HEK293 (cell line): ENCODE measurements at regions not wholly inside any gene's neighbourhood (a gene's known extent, or its start where the extent isn't known, plus 50 kb on each side); places are given as distances from the start of the nearest gene placed in this dataset.
"Not testable (repeated sequence)": the region's sequence is repeated elsewhere in the genome, so short reads cannot be mapped to it uniquely, and the experiment has no call there.

Experiments used
- CTCF ChIA-PET: fragments of 350-600 bp; formaldehyde crosslinking; extraction: SDS; loops from one replicate; lab custom pipeline; 2021; ENCODE audit warnings: antibody characterized with exemption; lab: Yijun Ruan, JAX
- POLR2A ChIA-PET: fragments of 300-600 bp; formaldehyde crosslinking; extraction: SDS; loops from one replicate; lab custom pipeline; 2020; ENCODE audit warnings: antibody characterized with exemption, inconsistent platforms; lab: Yijun Ruan, JAX
- H3K27ac ChIP-seq: fragments of 200-500 bp; sonication (Bioruptor generic); 2 replicates; pipeline ENCODE4 v1.5.1; 2014; ENCODE audit warnings: low read depth, low read length, control low read depth, inconsistent platforms; ENCODE audit errors: extremely low read depth
- H3K36me3 ChIP-seq, 2 experiments: fragments of 200-500 bp in 1 of 2; sonication (Bioruptor generic) in 1 of 2; 1 replicate in 1 of 2; 2 replicates in 1 of 2; pipeline ENCODE4 v1.5.1; 2014 to 2017; ENCODE audit warnings: inconsistent platforms in 2 of 2, low read length in 2 of 2; ENCODE audit not compliant: control insufficient read depth in 2 of 2, insufficient read depth in 1 of 2
- H3K4me1 ChIP-seq: fragments of 200-500 bp; sonication (Bioruptor generic); 2 replicates; pipeline ENCODE4 v1.5.1; 2014; ENCODE audit warnings: mild to moderate bottlenecking, low read length, inconsistent platforms; ENCODE audit not compliant: control insufficient read depth, insufficient read depth
- H3K4me3 ChIP-seq: 2 replicates; pipeline ENCODE4 v1.5.1; 2011; ENCODE audit warnings: low read depth, mild to moderate bottlenecking, control low read depth, low read length, moderate library complexity
- H3K9me3 ChIP-seq: fragments of 200-500 bp; sonication (Bioruptor generic); 2 replicates; pipeline ENCODE4 v1.5.1; 2014; ENCODE audit warnings: low read depth, low read length, inconsistent platforms; ENCODE audit not compliant: control insufficient read depth, insufficient read depth
- ATF2 ChIP-seq: fragments of 450-650 bp; formaldehyde crosslinking; IDR thresholded peaks from 2 replicates; pipeline ENCODE4 v1.5.1; 2016; ENCODE audit warnings: missing biosample characterization, missing genetic modification characterization, low read depth
- EGR2 ChIP-seq: fragments of 450-650 bp; formaldehyde crosslinking; IDR thresholded peaks from 2 replicates; pipeline ENCODE4 v1.5.1; 2016; ENCODE audit warnings: low read depth, missing biosample characterization, missing genetic modification characterization
- GFI1B ChIP-seq: fragments of 450-650 bp; formaldehyde crosslinking; IDR thresholded peaks from 2 replicates; pipeline ENCODE4 v1.5.1; 2016; ENCODE audit warnings: missing biosample characterization, missing genetic modification characterization
- HOXA7 ChIP-seq: sonication (generic); formaldehyde crosslinking; IDR thresholded peaks from 2 replicates; pipeline ENCODE4 v1.8.1; 2022; ENCODE audit warnings: missing genetic modification reagents, borderline replicate concordance
- HOXD13 ChIP-seq: sonication (generic); formaldehyde crosslinking; IDR thresholded peaks from 2 replicates; pipeline ENCODE4 v1.8.0; 2022; ENCODE audit warnings: missing genetic modification reagents, borderline replicate concordance
- KLF9 ChIP-seq: fragments of 450-650 bp; formaldehyde crosslinking; IDR thresholded peaks from 2 replicates; pipeline ENCODE4 v1.5.1; 2016; ENCODE audit warnings: missing biosample characterization, missing genetic modification characterization, low read depth
- ZBTB21 ChIP-seq: fragments of 450-650 bp; formaldehyde crosslinking; IDR thresholded peaks from 2 replicates; pipeline ENCODE4 v1.5.1; 2017; ENCODE audit warnings: missing biosample characterization, missing genetic modification characterization
- ZNF114 ChIP-seq: fragments of 450-650 bp; formaldehyde crosslinking; IDR thresholded peaks from 2 replicates; pipeline ENCODE4 v1.5.0; 2017; ENCODE audit warnings: missing biosample characterization, missing genetic modification characterization
- ZNF223 ChIP-seq: fragments of 450-650 bp; formaldehyde crosslinking; IDR thresholded peaks from 2 replicates; pipeline ENCODE4 v1.5.1; 2016; ENCODE audit warnings: missing biosample characterization, missing genetic modification characterization
- ZNF23 ChIP-seq: fragments of 450-650 bp; formaldehyde crosslinking; IDR thresholded peaks from 2 replicates; pipeline ENCODE4 v1.5.1; 2016; ENCODE audit warnings: missing biosample characterization, missing genetic modification characterization, borderline replicate concordance
- ZNF24 ChIP-seq: fragments of 450-650 bp; formaldehyde crosslinking; IDR thresholded peaks from 2 replicates; pipeline ENCODE4 v1.5.1; 2016; ENCODE audit warnings: missing biosample characterization, missing genetic modification characterization
- ZNF292 ChIP-seq: fragments of 450-650 bp; formaldehyde crosslinking; IDR thresholded peaks from 2 replicates; pipeline ENCODE4 v1.5.1; 2016; ENCODE audit warnings: low read depth, missing biosample characterization, missing genetic modification characterization, borderline replicate concordance
- ZNF302 ChIP-seq: fragments of 450-650 bp; formaldehyde crosslinking; IDR thresholded peaks from 2 replicates; pipeline ENCODE4 v1.5.1; 2016; ENCODE audit warnings: missing biosample characterization, missing genetic modification characterization, low read depth
- ZNF37A ChIP-seq: fragments of 450-650 bp; IDR thresholded peaks from 2 replicates; pipeline ENCODE4 v1.5.1; 2018; ENCODE audit warnings: missing biosample characterization, missing genetic modification characterization
- ZNF514 ChIP-seq: fragments of 450-650 bp; formaldehyde crosslinking; IDR thresholded peaks from 2 replicates; pipeline ENCODE4 v1.5.1; 2016; ENCODE audit warnings: missing biosample characterization, missing genetic modification characterization
- ZNF596 ChIP-seq: fragments of 450-650 bp; IDR thresholded peaks from 2 replicates; pipeline ENCODE4 v1.5.0; 2018; ENCODE audit warnings: missing biosample characterization, mild to moderate bottlenecking, missing genetic modification characterization, moderate library complexity
- ZNF621 ChIP-seq: fragments of 450-650 bp; formaldehyde crosslinking; IDR thresholded peaks from 2 replicates; pipeline ENCODE4 v1.5.1; 2017; ENCODE audit warnings: missing biosample characterization, missing genetic modification characterization
- ZNF645 ChIP-seq: fragments of 450-650 bp; formaldehyde crosslinking; IDR thresholded peaks from 2 replicates; pipeline ENCODE4; 2016; ENCODE audit warnings: missing biosample characterization, missing genetic modification characterization
- ZNF692 ChIP-seq: fragments of 450-650 bp; formaldehyde crosslinking; IDR thresholded peaks from 2 replicates; pipeline ENCODE4 v1.5.1; 2016; ENCODE audit warnings: missing biosample characterization, missing genetic modification characterization
- ZNF785 ChIP-seq: fragments of 450-650 bp; formaldehyde crosslinking; IDR thresholded peaks from 2 replicates; pipeline ENCODE4 v1.5.1; 2016; ENCODE audit warnings: missing biosample characterization, missing genetic modification characterization
- ZNF830 ChIP-seq: fragments of 450-650 bp; IDR thresholded peaks from 2 replicates; pipeline ENCODE4 v1.5.0; 2018; ENCODE audit warnings: missing biosample characterization, missing genetic modification characterization, low read depth, mild to moderate bottlenecking, moderate library complexity
- ZNF843 ChIP-seq: fragments of 450-650 bp; formaldehyde crosslinking; IDR thresholded peaks from 2 replicates; pipeline ENCODE4 v1.5.1; 2016; ENCODE audit warnings: missing biosample characterization, missing genetic modification characterization
- ZSCAN16 ChIP-seq: fragments of 450-650 bp; formaldehyde crosslinking; IDR thresholded peaks from 2 replicates; pipeline ENCODE4 v1.5.1; 2016; ENCODE audit warnings: missing biosample characterization, missing genetic modification characterization
- TF ChIP-seq, protein P1 (sequence below): fragments of 450-650 bp; formaldehyde crosslinking; optimal IDR thresholded peaks from 2 replicates; pipeline ENCODE3; 2016; ENCODE audit warnings: missing biosample characterization, mild to moderate bottlenecking, missing genetic modification characterization
- TF ChIP-seq, protein P2 (sequence below): fragments of 450-650 bp; IDR thresholded peaks from 2 replicates; pipeline ENCODE4 v1.5.1; 2018; ENCODE audit warnings: missing biosample characterization, mild to moderate bottlenecking, missing genetic modification characterization

GRCh38 chr5:62103863-62104262 lies 202.1 kb upstream of the KIF2A start:
- H3K36me3 ChIP-seq, H3K27ac ChIP-seq, CTCF ChIA-PET, H3K4me1 ChIP-seq, H3K4me3 ChIP-seq, H3K9me3 ChIP-seq: not testable (repeated sequence)
- TF ChIP-seq ZNF302 (tag by site-specific recombination), result peak; percentile 93
- POLR2A ChIA-PET, result interaction anchor here (0.6 kb wide), 1 partner anchor 13 kb away, joined by 3 read pairs; no protein-coding TSS in a partner anchor

GRCh38 chr5:62111428-62111827 lies 194.6 kb upstream of the KIF2A start:
- Histone ChIP-seq H3K27ac (no peak overlapping the region), H3K36me3 (no peaks in the 10 kb centered on the region), H3K9me3 (no peaks in the 10 kb centered on the region), H3K4me1 (no peaks in the 10 kb centered on the region), H3K4me3 (no peak overlapping the region)
- ChIA-PET POLR2A (no interaction called here), CTCF (no interaction called here)
- TF ChIP-seq HOXA7 (CRISPR knock-in tag) (no peak), ZNF830 (no peak), HOXD13 (CRISPR knock-in tag) (no peak), ZNF785 (tag by site-specific recombination) (no peak), KLF9 (tag by site-specific recombination) (no peak), ZNF596 (no peak), GFI1B (tag by site-specific recombination) (no peak), ZNF37A (tag by site-specific recombination) (no peak), ZSCAN16 (no peak)
- TF ChIP-seq, protein P1, sequence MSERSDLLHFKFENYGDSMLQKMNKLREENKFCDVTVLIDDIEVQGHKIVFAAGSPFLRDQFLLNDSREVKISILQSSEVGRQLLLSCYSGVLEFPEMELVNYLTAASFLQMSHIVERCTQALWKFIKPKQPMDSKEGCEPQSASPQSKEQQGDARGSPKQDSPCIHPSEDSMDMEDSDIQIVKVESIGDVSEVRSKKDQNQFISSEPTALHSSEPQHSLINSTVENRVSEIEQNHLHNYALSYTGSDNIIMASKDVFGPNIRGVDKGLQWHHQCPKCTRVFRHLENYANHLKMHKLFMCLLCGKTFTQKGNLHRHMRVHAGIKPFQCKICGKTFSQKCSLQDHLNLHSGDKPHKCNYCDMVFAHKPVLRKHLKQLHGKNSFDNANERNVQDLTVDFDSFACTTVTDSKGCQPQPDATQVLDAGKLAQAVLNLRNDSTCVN (tag by site-specific recombination), result no peak

- ChIA-PET CTCF (interaction anchor here (0.6 kb wide), 1 partner anchor 32 kb away, joined by 6 read pairs; no protein-coding TSS in a partner anchor), POLR2A (no interaction called here)
- no peaks in the 10 kb centered on the region for H3K9me3 ChIP-seq
- H3K27ac ChIP-seq, result no peak overlapping the region
- H3K4me3 ChIP-seq, result no peak overlapping the region
- H3K36me3 ChIP-seq, result no peaks in the 10 kb centered on the region
- no peaks in the 10 kb centered on the region for H3K4me1 ChIP-seq
- TF ChIP-seq ZNF692 (no peak), ZNF114 (tag by site-specific recombination) (no peak), EGR2 (peak; percentile 53; the same call in 1 of the 2 replicates), ZNF514 (tag by site-specific recombination) (no peak), ZNF843 (tag by site-specific recombination) (no peak), ZNF645 (tag by site-specific recombination) (no peak), ZNF23 (tag by site-specific recombination) (no peak), ZNF292 (tag by site-specific recombination) (no peak), ZNF223 (tag by site-specific recombination) (no peak), ATF2 (peak; percentile 70), ZNF24 (no peak), ZBTB21 (tag by site-specific recombination) (no peak), ZNF621 (tag by site-specific recombination) (no peak)
- TF ChIP-seq, protein P2, sequence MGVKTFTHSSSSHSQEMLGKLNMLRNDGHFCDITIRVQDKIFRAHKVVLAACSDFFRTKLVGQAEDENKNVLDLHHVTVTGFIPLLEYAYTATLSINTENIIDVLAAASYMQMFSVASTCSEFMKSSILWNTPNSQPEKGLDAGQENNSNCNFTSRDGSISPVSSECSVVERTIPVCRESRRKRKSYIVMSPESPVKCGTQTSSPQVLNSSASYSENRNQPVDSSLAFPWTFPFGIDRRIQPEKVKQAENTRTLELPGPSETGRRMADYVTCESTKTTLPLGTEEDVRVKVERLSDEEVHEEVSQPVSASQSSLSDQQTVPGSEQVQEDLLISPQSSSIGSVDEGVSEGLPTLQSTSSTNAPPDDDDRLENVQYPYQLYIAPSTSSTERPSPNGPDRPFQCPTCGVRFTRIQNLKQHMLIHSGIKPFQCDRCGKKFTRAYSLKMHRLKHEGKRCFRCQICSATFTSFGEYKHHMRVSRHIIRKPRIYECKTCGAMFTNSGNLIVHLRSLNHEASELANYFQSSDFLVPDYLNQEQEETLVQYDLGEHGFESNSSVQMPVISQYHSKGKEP (tag by site-specific recombination), result no peak
- TF ChIP-seq, protein P1 (tag by site-specific recombination), result no peak
Measured at GRCh38 chr5:62112689-62113228, 193.2 kb upstream of the KIF2A start.
